ENCODE measurements at regions not wholly inside any gene's neighbourhood (a gene's known extent, or its start where the extent isn't known, plus 50 kb on each side); places are given as distances from the start of the nearest gene placed in this dataset.

DNA sequence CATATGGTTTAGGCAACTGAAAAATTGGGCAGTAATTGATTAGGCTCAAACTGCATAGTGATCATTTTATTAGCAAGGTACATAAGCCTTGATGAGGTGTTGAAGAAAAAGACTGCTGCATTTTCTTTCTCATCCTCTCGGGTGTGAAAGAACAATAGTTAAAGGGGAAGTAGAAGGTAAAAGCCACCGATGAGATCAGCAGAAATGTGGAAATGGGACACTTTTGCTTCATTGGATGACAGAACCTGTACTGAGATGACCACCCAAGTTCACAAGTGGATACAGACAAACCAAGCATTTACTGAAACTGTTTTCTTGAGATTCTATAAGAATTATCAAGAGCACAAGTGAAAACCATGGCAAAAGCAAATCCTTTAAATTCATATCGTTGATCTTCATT, 184.0 kb downstream of the TMX1 start:
- DNase-seq (ENCODE audit: low read depth, low spot score) = no peak
- H3K36me3 ChIP-seq (ENCODE audit: insufficient read depth, low read length) = no peaks in the 10 kb centered on the region
- H3K4me3 ChIP-seq = no peak overlapping the region
- H3K27ac ChIP-seq = no peak overlapping the region
- H3K9me3 ChIP-seq (ENCODE audit: low read depth, low read length) = no peaks in the 10 kb centered on the region
- TF ChIP-seq FOXP2 (optimal IDR thresholded peaks at IDR 0.05; ENCODE audit: control extremely low read depth, extremely low read length, insufficient read depth) (no peak), POLR2AphosphoS5 (IDR thresholded peaks at IDR 0.05; ENCODE audit: borderline replicate concordance, low read depth, low read length) (no peak), EZH2 (IDR thresholded peaks at IDR 0.05) (no peak)
- no peak overlapping the region for H3K9ac ChIP-seq (ENCODE audit: insufficient read length)

- no peaks in the 10 kb centered on the region for H3K9me3 ChIP-seq (ENCODE audit: low read depth, low read length)
- TF ChIP-seq POLR2AphosphoS5 (IDR thresholded peaks at IDR 0.05; ENCODE audit: borderline replicate concordance, low read depth, low read length) = no peak
- TF ChIP-seq EZH2 (IDR thresholded peaks at IDR 0.05) = no peak
- TF ChIP-seq FOXP2 (optimal IDR thresholded peaks at IDR 0.05; ENCODE audit: control extremely low read depth, extremely low read length, insufficient read depth) = no peak
- no peaks in the 10 kb centered on the region for H3K36me3 ChIP-seq (ENCODE audit: insufficient read depth, low read length)
- H3K4me3 ChIP-seq = no peak overlapping the region
- H3K27ac ChIP-seq = no peak overlapping the region
- no peak for DNase-seq (ENCODE audit: low read depth, low spot score)
- no peak overlapping the region for H3K9ac ChIP-seq (ENCODE audit: insufficient read length)
Observed at GRCh38 chr14:51424561-51425251, 184.7 kb downstream of the TMX1 start.

DNA sequence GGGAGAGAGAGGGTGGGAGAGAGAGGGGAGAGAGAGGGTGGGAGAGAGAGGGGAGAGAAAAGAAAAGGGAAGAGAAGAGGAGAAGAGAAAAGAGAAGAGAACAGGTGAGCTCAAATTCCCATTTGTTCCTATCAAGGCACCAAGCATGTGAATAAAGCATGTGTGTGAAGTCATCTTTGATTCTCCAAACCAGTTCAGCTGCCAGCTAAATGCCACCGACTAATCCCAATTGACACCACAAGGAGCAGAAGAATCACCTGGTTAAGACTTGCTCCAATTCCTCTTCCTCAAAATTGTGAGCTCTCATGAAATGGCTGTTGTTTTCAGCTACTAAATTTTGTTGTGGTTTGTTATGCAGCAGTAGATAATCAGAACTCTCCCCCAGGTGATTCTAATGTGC, 188.9 kb downstream of the TMX1 start:
- Histone ChIP-seq H3K27ac (no peak overlapping the region), H3K9ac (ENCODE audit: insufficient read length) (no peak overlapping the region), H3K36me3 (ENCODE audit: insufficient read depth, low read length) (no peaks in the 10 kb centered on the region), H3K4me3 (no peak overlapping the region), H3K9me3 (ENCODE audit: low read depth, low read length) (no peaks in the 10 kb centered on the region)
- TF ChIP-seq FOXP2 (optimal IDR thresholded peaks at IDR 0.05; ENCODE audit: control extremely low read depth, extremely low read length, insufficient read depth) (no peak), POLR2AphosphoS5 (IDR thresholded peaks at IDR 0.05; ENCODE audit: borderline replicate concordance, low read depth, low read length) (no peak), EZH2 (IDR thresholded peaks at IDR 0.05) (no peak)
- no peak for DNase-seq (ENCODE audit: low read depth, low spot score)

- TF ChIP-seq FOXP2 (optimal IDR thresholded peaks at IDR 0.05; ENCODE audit: control extremely low read depth, extremely low read length, insufficient read depth) (no peak), POLR2AphosphoS5 (IDR thresholded peaks at IDR 0.05; ENCODE audit: borderline replicate concordance, low read depth, low read length) (no peak), EZH2 (IDR thresholded peaks at IDR 0.05) (no peak)
- Histone ChIP-seq H3K9ac (ENCODE audit: insufficient read length) (no peak overlapping the region), H3K4me3 (no peak overlapping the region), H3K27ac (no peak overlapping the region), H3K9me3 (ENCODE audit: low read depth, low read length) (no peaks in the 10 kb centered on the region), H3K36me3 (ENCODE audit: insufficient read depth, low read length) (no peaks in the 10 kb centered on the region)
- no peak for DNase-seq (ENCODE audit: low read depth, low spot score)
Observed at GRCh38 chr14:51430079-51430478, 190.0 kb downstream of the TMX1 start.

- no peak for TF ChIP-seq POLR2AphosphoS5 (IDR thresholded peaks at IDR 0.05; ENCODE audit: borderline replicate concordance, low read depth, low read length)
- no peak for TF ChIP-seq FOXP2 (optimal IDR thresholded peaks at IDR 0.05; ENCODE audit: control extremely low read depth, extremely low read length, insufficient read depth)
- TF ChIP-seq EZH2 (IDR thresholded peaks at IDR 0.05) = no peak
- DNase-seq (ENCODE audit: low read depth, low spot score) = no peak
- Histone ChIP-seq H3K27ac (no peak overlapping the region), H3K36me3 (ENCODE audit: insufficient read depth, low read length) (no peaks in the 10 kb centered on the region), H3K4me3 (no peak overlapping the region), H3K9me3 (ENCODE audit: low read depth, low read length) (no peaks in the 10 kb centered on the region), H3K9ac (ENCODE audit: insufficient read length) (no peak overlapping the region)
Observed at GRCh38 chr14:51430633-51431032, 190.6 kb downstream of the TMX1 start.

GRCh38 chr14:51431033-51431709, 191.1 kb downstream of the TMX1 start:
- DNase-seq (ENCODE audit: low read depth, low spot score) = no peak
- H3K36me3 ChIP-seq (ENCODE audit: insufficient read depth, low read length) = no peaks in the 10 kb centered on the region
- H3K27ac ChIP-seq = no peak overlapping the region
- H3K4me3 ChIP-seq = no peak overlapping the region
- H3K9me3 ChIP-seq (ENCODE audit: low read depth, low read length) = no peaks in the 10 kb centered on the region
- TF ChIP-seq FOXP2 (optimal IDR thresholded peaks at IDR 0.05; ENCODE audit: control extremely low read depth, extremely low read length, insufficient read depth) (no peak), POLR2AphosphoS5 (IDR thresholded peaks at IDR 0.05; ENCODE audit: borderline replicate concordance, low read depth, low read length) (no peak), EZH2 (IDR thresholded peaks at IDR 0.05) (no peak)
- H3K9ac ChIP-seq (ENCODE audit: insufficient read length) = no peak overlapping the region

DNA sequence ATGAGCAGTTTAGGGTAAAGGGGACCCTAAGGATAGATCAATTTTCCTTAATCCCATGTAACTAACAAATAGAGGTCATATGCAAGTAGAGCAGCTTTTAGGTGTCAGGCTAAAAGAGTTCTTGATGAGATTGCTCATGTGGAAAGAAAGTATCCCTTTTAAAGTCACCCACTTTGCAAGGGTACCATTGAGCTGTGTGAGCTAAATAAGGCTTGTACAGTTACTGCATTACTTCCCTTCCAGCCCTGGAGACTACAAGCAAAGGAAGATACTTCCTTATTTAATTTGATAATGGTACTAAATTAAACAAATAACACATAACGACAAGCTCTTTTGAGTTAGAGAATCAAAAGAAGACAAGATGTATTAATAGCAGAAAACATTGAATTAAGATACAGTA, 191.7 kb downstream of the TMX1 start:
- no peaks in the 10 kb centered on the region for H3K36me3 ChIP-seq (ENCODE audit: insufficient read depth, low read length)
- no peak overlapping the region for H3K27ac ChIP-seq
- TF ChIP-seq EZH2 (IDR thresholded peaks at IDR 0.05) (no peak), FOXP2 (optimal IDR thresholded peaks at IDR 0.05; ENCODE audit: control extremely low read depth, extremely low read length, insufficient read depth) (no peak), POLR2AphosphoS5 (IDR thresholded peaks at IDR 0.05; ENCODE audit: borderline replicate concordance, low read depth, low read length) (no peak)
- no peak overlapping the region for H3K9ac ChIP-seq (ENCODE audit: insufficient read length)
- DNase-seq (ENCODE audit: low read depth, low spot score) = no peak
- H3K4me3 ChIP-seq = no peak overlapping the region
- H3K9me3 ChIP-seq (ENCODE audit: low read depth, low read length) = no peaks in the 10 kb centered on the region

DNA sequence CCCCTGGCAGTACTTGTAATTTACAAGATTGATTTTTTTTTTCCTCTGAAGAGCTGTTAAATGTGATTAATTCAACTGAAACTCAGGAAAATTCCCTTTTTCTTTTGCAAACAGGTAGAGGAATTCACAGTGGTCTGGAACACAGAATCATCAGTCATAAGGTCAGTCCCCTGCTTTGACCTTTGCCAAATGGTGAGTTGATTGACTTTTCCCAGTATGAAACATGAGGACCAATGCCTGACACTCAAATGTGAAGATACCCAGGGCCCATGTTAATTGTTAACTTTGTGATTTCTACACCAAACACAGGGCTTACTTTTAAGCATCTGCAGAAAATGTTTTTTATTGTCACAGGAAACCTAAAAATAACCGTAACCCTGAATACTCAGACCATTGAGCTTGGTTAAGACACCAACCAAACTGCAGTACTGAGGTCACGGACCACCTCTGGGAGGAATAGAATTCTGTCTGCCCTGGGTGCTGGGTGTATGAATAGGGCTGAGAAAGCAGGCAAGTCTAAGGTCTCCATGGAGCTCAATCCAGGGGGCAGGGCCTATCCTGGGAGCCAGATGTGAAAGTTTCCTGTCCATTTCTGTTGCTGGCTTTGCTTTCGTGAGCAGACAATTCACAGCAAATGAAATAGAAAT, 192.4 kb downstream of the TMX1 start:
- TF ChIP-seq EZH2 (IDR thresholded peaks at IDR 0.05) = no peak
- no peak for TF ChIP-seq FOXP2 (optimal IDR thresholded peaks at IDR 0.05; ENCODE audit: control extremely low read depth, extremely low read length, insufficient read depth)
- no peak for TF ChIP-seq POLR2AphosphoS5 (IDR thresholded peaks at IDR 0.05; ENCODE audit: borderline replicate concordance, low read depth, low read length)
- Histone ChIP-seq H3K27ac (no peak overlapping the region), H3K4me3 (no peak overlapping the region), H3K9me3 (ENCODE audit: low read depth, low read length) (no peaks in the 10 kb centered on the region), H3K36me3 (ENCODE audit: insufficient read depth, low read length) (no peaks in the 10 kb centered on the region), H3K9ac (ENCODE audit: insufficient read length) (no peak overlapping the region)
- DNase-seq (ENCODE audit: low read depth, low spot score) = no peak
